Thoracic aorta (tissue), 2 donors: ENCODE measurements at regions not wholly inside any gene's neighbourhood (a gene's known extent, or its start where the extent isn't known, plus 50 kb on each side); places are given as distances from the start of the nearest gene placed in this dataset.

Experiments
- ATAC-seq: fragments of 150-250 bp; one replicate; pipeline ENCODE4 v1.8.0; 2017; ENCODE audit warnings: low read depth; ENCODE audit not compliant: insufficient number of reproducible peaks, low FRiP score
- DNase-seq: peaks from one replicate; pipeline ENCODE4 v3.0.0-alpha.2; 2020; ENCODE audit warnings: low spot score
- H3K27ac ChIP-seq, 2 donors: fragments of 200-600 bp; sonication (generic); 1 replicate in 1 of 2; 2 replicates in 1 of 2; pipeline ENCODE4 v1.5.1; 2016; ENCODE audit warnings: mild to moderate bottlenecking in 2 of 2, moderate library complexity in 2 of 2
- H3K27me3 ChIP-seq: fragments of 200-600 bp; sonication (generic); replicated peaks from 2 replicates; pipeline ENCODE4 v1.6.0; 2016; ENCODE audit warnings: mild to moderate bottlenecking; ENCODE audit not compliant: insufficient read depth
- H3K36me3 ChIP-seq: fragments of 200-600 bp; sonication (generic); one replicate; pipeline ENCODE4 v1.5.1; 2016
- H3K4me1 ChIP-seq, 2 donors: fragments of 200-600 bp; sonication (generic); 1 replicate in 1 of 2; 2 replicates in 1 of 2; pipeline versions ENCODE4 v1.5.1 to v1.6.0; 2016; ENCODE audit warnings: low read depth in 2 of 2, mild to moderate bottlenecking in 1 of 2; ENCODE audit not compliant: control insufficient read depth in 1 of 2
- H3K4me3 ChIP-seq: fragments of 200-600 bp; sonication (generic); 2 replicates; pipeline ENCODE4 v1.5.1; 2016; ENCODE audit warnings: mild to moderate bottlenecking
- H3K9me3 ChIP-seq: fragments of 200-600 bp; sonication (generic); 2 replicates; pipeline ENCODE4 v1.5.1; 2016
- CTCF ChIP-seq: fragments of 200-600 bp; sonication (generic); IDR thresholded peaks from one replicate; pipeline ENCODE4 v1.5.1; 2019; ENCODE audit warnings: antibody characterized with exemption

- DNase-seq: no peak
- Histone ChIP-seq H3K27ac (no peak overlapping the region), H3K4me3 (peak overlapping the region; percentile 38), H3K4me1 (peaks cover 3 to 23% of the 10 kb centered on the region in 2 donors), H3K36me3 (no peaks in the 10 kb centered on the region), H3K9me3 (no peaks in the 10 kb centered on the region), H3K27me3 (no peaks in the 10 kb centered on the region)
- ATAC-seq: no peak
- TF ChIP-seq CTCF: no peak
Measured at GRCh38 chr11:121958323-121958970, 157.6 kb downstream of the BLID start.

GRCh38 chr11:121953122-121953521, 162.9 kb downstream of the BLID start:
- H3K27ac ChIP-seq: no peak overlapping the region
- no peaks in the 10 kb centered on the region for H3K4me1 ChIP-seq
- H3K36me3 ChIP-seq: no peaks in the 10 kb centered on the region
- ATAC-seq (no peak), DNase-seq (no peak)
- no peak for TF ChIP-seq CTCF
- no peak overlapping the region for H3K4me3 ChIP-seq
- H3K27me3 ChIP-seq: no peaks in the 10 kb centered on the region
- no peaks in the 10 kb centered on the region for H3K9me3 ChIP-seq

- no peaks in the 10 kb centered on the region for H3K27me3 ChIP-seq
- ATAC-seq (no peak), DNase-seq (no peak)
- TF ChIP-seq CTCF: no peak
- H3K36me3 ChIP-seq: no peaks in the 10 kb centered on the region
- H3K4me3 ChIP-seq: no peak overlapping the region
- H3K9me3 ChIP-seq: no peaks in the 10 kb centered on the region
- H3K27ac ChIP-seq: no peak overlapping the region
- H3K4me1 ChIP-seq: no peaks in the 10 kb centered on the region
Measured at GRCh38 chr11:121950160-121950559, 165.9 kb downstream of the BLID start.

GRCh38 chr11:121946514-121946913, 169.5 kb downstream of the BLID start:
- Histone ChIP-seq H3K4me3 (no peak overlapping the region), H3K4me1 (no peaks in the 10 kb centered on the region), H3K9me3 (no peaks in the 10 kb centered on the region), H3K36me3 (no peaks in the 10 kb centered on the region), H3K27me3 (no peaks in the 10 kb centered on the region), H3K27ac (no peak overlapping the region)
- DNase-seq: no peak
- no peak for ATAC-seq
- TF ChIP-seq CTCF: no peak

- DNase-seq: no peak
- H3K27me3 ChIP-seq: no peaks in the 10 kb centered on the region
- H3K36me3 ChIP-seq: no peaks in the 10 kb centered on the region
- H3K4me1 ChIP-seq: no peaks in the 10 kb centered on the region
- H3K4me3 ChIP-seq: no peak overlapping the region
- no peak for TF ChIP-seq CTCF
- no peaks in the 10 kb centered on the region for H3K9me3 ChIP-seq
- no peak for ATAC-seq
- H3K27ac ChIP-seq: no peak overlapping the region
Measured at GRCh38 chr11:121944556-121945230, 171.3 kb downstream of the BLID start.
